ENCODE measurements at regions not wholly inside any gene's neighbourhood (a gene's known extent, or its start where the extent isn't known, plus 50 kb on each side); places are given as distances from the start of the nearest gene placed in this dataset.
"Not testable (repeated sequence)": the region's sequence is repeated elsewhere in the genome, so short reads cannot be mapped to it uniquely, and the experiment has no call there.

- no peak for DNase-seq
Observed at GRCh38 chr5:99706160-99706559, 777.4 kb upstream of the CHD1 start.

DNA sequence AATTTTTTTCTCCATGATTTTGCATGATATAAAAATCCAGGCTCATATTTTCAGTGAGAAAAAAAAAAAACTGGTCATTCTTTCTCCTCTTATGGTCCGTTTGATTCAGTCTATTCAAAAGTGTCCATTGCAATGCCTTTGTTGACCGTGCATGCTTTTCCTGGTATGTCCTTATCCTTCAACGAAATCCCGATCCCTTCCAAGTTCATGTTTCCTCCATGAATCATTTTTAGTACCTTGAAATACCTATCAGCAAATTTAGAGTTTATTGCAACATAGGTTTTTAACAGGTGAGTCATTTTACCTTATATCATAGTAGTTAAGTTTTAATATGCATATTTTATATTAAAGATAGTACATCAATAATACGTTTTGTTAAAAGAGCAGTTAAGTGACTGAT, 773.8 kb upstream of the CHD1 start:
- DNase-seq: no peak

DNA sequence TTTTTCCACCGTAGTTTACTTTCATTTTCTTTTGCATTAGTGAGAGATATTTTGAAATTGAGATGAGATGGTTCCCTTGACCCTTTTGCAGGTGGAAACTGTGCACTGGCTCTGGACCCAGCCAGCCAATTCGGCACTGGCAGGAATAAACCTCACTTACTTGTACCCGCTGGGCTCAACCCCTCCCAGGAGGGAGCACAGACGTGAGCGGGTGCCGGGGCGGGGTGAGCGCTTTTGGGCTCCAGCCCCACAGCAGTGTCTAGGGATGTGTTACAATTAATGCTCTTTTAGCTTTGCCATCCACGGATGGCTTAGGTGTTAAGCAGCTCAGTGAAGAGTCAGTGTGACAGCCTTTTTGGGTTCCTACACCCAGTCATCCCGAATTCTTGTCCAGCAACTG, 766.1 kb upstream of the CHD1 start:
- DNase-seq: no peak

GRCh38 chr5:99686538-99686937, 757.7 kb upstream of the CHD1 start:
- no peak for DNase-seq

- DNase-seq: no peak
Observed at GRCh38 chr5:99675974-99676373, 747.2 kb upstream of the CHD1 start.

GRCh38 chr5:99674101-99674500, 745.3 kb upstream of the CHD1 start:
- no peak for DNase-seq

DNA sequence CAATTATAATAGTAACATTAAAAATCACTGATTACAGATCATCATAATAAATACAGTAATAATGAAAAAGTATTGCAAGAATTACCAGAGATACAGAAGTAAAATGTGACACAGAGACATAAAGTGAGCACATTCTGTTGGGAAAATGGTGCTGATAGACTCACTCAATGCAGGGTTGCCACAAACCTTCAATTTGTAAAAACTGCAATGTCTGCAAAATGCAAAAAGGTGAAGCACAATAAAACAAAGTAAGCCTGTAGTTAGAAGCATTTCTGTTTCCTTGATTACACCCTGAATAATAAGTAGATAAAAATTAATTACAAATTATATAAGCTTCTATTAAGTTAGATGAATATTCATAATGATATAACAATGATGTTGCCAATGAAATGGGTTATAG, 736.2 kb upstream of the CHD1 start:
- no peak for DNase-seq

GRCh38 chr5:99651298-99651697, 722.5 kb upstream of the CHD1 start:
- no peak for DNase-seq

- DNase-seq: no peak
Observed at GRCh38 chr5:99646011-99646647, 717.3 kb upstream of the CHD1 start.

DNA sequence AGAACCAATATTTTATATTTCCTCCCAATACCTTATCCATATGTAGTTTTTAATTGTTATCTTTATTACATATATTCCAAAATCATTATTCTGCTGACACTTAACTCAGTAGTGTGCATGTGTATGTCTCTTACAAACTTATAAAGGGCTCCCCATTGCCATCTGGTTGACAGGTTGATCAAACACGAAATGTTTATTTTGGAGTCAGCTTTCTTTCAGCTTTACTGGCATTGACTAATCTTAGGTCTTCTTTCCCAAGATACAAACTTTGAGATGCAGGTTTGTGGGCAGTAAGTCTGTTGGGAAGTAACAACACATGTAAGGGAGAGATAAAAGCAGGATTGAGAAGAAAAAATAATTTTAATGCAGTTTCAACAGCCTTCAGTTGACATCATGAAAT, 716.0 kb upstream of the CHD1 start:
- DNase-seq: no peak

GRCh38 chr5:99640646-99641045, 711.8 kb upstream of the CHD1 start:
- no peak for DNase-seq

DNA sequence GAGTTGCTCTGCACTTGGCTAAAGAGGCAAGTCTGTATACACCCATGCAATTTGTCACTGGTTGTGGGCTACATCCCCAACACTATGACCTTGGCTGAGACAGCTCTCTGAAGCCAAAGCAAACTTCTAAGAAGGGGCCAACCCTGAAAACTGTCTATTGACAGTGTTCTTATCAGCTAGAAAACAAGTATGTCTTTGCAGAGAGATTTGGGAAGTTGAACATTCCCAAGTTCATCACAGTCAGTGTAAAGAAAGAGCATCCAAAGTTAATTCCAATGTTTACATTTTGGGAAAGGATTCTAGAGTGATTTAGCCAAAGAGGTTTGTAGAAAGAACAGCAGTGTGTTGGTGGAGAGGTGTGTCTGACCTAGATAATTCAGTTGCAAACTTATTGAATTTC, 711.1 kb upstream of the CHD1 start:
- no peak for DNase-seq

DNA sequence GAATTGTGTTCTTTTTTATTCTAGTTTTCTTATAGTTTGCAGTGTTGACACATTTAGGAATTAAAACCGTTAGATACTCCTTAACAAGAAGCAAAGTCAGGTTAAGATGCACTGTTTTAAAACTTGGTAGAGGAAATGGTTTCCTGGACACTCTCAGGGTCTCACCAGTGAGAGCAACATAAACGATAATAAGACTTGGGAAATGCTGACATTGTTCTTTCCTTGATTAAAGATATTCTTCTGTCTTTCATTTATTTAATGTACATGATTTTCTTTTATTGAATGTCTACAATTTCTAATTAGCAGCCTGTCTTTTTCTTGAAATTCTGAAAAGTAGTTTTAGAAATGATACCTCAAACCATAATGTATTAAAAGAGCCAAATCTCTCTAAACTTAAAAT, 707.9 kb upstream of the CHD1 start:
- no peak for DNase-seq

DNA sequence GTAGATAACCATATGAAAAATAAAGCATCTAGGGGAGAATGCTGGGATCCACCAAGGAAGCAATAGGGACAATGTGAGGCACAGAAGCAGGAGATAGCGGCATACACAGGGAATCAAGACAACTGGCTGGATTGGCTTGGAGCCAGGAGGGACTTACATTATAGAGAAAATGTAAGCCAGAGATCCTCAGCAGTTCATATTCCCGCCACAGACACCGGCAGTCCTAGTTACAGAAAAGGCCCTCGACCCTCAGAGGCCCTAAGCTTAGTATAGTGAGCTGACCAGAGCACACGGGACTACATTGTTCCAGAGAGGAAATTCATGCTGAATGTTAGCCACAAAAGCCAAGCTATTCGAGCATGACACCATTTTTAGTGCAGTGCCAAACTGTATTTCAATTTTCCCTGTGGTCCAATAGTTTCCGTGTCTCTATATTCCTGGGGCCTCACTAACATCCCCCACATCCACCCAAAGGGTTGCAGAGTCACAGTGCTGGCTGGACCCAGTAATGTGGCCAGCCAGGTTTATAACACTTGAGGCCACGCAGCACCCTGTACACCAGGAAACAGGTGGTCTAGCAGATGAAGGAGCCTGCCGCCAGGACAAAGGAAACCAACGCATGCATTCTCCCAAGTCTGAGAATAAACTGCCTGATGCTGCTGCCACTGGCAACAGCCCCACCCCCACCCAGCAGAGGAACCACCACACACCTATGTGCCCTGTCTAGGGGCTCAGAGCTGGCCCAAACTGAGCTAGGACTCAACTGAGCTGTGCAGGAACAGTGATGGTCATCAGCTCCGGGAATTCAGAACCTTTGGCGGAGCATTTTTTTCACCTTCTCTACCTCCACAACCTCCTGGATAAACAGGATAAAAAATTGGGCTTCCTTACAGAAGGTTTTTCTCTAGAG, 693.2 kb upstream of the CHD1 start:
- DNase-seq: no peak

GRCh38 chr5:99617335-99617734, 688.5 kb upstream of the CHD1 start:
- no peak for DNase-seq

DNA sequence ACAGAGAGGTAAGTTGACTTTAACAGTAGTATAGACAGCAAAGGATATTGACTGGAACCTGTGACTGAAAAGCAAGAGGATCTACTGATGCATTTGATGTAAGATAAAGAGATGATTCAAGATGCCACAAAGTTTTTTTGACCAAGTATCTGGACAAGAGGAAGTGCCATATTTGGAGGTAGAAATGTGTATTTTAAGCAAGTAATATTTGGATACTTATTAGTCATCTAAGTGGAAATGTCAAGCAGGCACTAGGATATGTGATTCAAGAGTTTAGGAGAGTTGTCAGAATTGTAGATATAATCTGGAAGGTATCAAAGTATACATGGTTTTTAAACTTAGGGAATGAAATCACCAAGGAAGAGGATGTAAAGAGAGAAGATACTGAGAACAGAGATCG, 686.1 kb upstream of the CHD1 start:
- no peak for DNase-seq

DNA sequence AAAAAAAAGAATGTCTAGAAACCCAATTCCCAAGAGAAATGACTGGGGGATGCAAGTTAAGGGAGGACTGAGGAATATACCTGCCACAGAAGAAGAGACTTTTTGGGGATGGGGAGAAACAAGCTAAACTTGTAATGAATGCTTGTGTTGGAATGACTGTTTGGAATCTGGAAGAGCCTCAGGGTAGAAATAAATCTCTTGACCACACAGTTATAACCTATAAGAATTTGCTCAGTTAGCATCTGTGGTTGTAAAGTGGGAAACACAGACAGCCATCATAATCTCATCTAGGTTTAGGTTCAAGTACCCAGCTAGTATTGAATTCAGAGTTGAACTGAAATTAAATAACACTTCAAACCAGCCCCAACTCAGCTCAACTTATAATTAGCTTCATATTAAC, 678.3 kb upstream of the CHD1 start:
- DNase-seq: no peak

- no peak for DNase-seq
Observed at GRCh38 chr5:99605904-99606303, 677.1 kb upstream of the CHD1 start.

GRCh38 chr5:99600952-99601351, 672.1 kb upstream of the CHD1 start:
- no peak for DNase-seq

GRCh38 chr5:99590806-99591205, 662.0 kb upstream of the CHD1 start:
- no peak for DNase-seq

DNA sequence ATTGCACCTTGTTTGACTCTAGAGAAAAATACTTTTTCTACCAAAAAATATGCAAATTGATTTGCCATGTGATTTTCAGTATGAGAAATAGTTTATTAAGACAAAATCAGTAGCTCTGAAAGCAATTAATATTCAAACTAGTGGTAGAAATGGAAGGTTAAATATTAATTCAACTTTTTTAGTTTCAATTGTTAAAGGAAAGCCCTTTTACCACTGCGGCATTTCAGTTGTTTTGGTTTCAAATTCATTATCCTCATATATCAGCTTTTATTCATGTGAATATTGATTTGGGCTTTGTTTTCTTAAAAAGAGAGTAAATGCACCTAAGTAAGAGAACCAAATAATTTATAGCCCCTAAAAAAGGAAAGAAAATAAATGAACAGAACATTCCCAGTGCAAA, 660.6 kb upstream of the CHD1 start:
- DNase-seq: no peak

DNA sequence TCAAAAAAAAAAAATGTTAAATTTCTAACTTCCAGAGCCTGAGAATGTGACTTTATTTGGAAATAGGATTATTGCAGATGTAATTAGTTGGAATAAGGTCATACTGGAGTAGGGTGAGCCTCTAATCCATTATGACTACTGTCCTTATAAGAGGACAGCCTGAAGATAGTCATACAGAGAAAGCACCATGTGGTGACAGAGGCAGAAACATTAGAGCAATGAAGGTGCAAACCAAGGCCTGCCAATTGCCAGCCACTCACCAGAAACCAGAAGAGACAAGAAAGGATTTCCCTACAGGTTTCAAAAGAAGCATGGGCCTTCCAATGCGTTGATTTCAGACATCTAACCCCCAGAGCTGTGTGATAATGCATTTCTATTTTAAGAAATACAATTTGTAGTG, 659.2 kb upstream of the CHD1 start:
- no peak for DNase-seq

DNA sequence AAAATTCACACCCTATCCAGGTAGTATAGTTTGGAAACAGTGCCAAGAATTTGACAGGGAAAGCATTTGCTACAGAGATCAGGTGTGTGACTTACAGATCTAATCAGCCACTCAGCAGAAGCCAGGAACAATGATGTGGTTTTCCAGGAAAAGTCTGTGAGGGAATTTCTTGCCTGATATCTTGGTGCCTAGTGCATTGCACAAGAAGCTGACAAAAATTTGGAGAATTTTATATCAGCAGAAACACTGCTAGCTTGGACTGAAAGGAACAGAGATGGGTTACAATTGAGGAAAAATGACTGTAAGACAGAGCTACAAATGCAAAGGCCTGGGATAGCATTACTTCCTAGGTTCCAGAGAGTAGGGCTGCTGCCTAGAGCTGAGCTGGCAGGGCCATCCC, 658.1 kb upstream of the CHD1 start:
- DNase-seq: no peak

DNA sequence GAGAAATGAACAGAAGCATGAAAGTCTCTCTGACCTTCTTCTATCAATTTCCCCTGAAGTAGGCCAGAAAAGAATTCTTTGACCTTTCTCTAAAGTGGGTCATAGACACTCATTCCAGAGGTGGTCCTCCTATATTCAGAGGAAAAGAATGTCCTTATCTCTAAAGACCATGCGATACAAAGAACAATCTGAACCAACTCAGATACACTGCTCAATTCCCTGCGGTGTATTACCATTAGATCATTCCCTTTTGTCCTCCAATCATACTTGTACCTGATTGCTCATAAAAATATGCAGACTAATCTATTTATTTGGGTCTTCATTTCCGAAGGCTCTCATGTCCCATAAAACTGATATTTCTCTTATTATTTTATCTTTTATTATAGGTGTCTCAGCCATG, 652.4 kb upstream of the CHD1 start:
- DNase-seq: not testable (repeated sequence)

Measured in activated CD4-positive, alpha-beta T cell treated with anti-CD3 and anti-CD28 coated beads, Interleukin-2, Interleukin-6, amounts not matched to agents 100 ng/mL and 50 ng/mL, durations not matched to agents 16 hours and 8 hours (primary cell).